A673 (cell line): ENCODE measurements at regions not wholly inside any gene's neighbourhood (a gene's known extent, or its start where the extent isn't known, plus 50 kb on each side); places are given as distances from the start of the nearest gene placed in this dataset.

Experiments
- CTCF ChIP-seq: fragments of 300-800, 200-600 bp; sonication (generic); conservative IDR thresholded peaks from 2 replicates; pipeline ENCODE4 v1.5.1; 2017; ENCODE audit warnings: low read depth, mild to moderate bottlenecking, antibody characterized with exemption, low read length, moderate library complexity, mixed read lengths
- EZH2 ChIP-seq: fragments of 200-600 bp; sonication (generic); IDR thresholded peaks from 2 replicates; pipeline ENCODE4 v1.6.1; 2017; ENCODE audit warnings: borderline replicate concordance, low read depth, mild to moderate bottlenecking, mixed read lengths, antibody characterized with exemption, low read length; ENCODE audit not compliant: poor library complexity, severe bottlenecking

- no peak for TF ChIP-seq CTCF
- TF ChIP-seq EZH2 = no peak
Observed at GRCh38 chr13:38520041-38520440, 166.8 kb upstream of the FREM2 start.
